Neural progenitor cell (in vitro differentiated cells): ENCODE measurements at regions not wholly inside any gene's neighbourhood (a gene's known extent, or its start where the extent isn't known, plus 50 kb on each side); places are given as distances from the start of the nearest gene placed in this dataset.

Experiments
- DNase-seq: peaks from one replicate; pipeline ENCODE4 v3.0.0-alpha.2; 2016; ENCODE audit warnings: low spot score
- H2AFZ ChIP-seq: fragments of 200-600 bp; sonication (generic); replicated peaks from 2 replicates; pipeline ENCODE4 v1.6.1; 2016; ENCODE audit warnings: antibody characterized with exemption
- H3F3A ChIP-seq: fragments of 200-600 bp; sonication (generic); 2 replicates; pipeline ENCODE4 v1.6.1; 2016; ENCODE audit warnings: antibody characterized with exemption, low read depth
- H3K27ac ChIP-seq: fragments of 200-600 bp; sonication (generic); 2 replicates; pipeline ENCODE4 v1.5.1; 2016; ENCODE audit warnings: mild to moderate bottlenecking
- H3K27me3 ChIP-seq: fragments of 200-600 bp; sonication (generic); 2 replicates; pipeline ENCODE4 v1.6.1; 2016; ENCODE audit warnings: mild to moderate bottlenecking, moderate library complexity
- H3K36me3 ChIP-seq: fragments of 200-600 bp; sonication (generic); 2 replicates; pipeline ENCODE4 v1.5.1; 2016
- H3K4me1 ChIP-seq: fragments of 200-600 bp; sonication (generic); 2 replicates; pipeline ENCODE4 v1.6.1; 2016; ENCODE audit warnings: mixed run types
- H3K4me2 ChIP-seq: fragments of 200-600 bp; sonication (generic); 2 replicates; pipeline ENCODE4 v1.6.1; 2016
- H3K4me3 ChIP-seq: fragments of 200-600 bp; sonication (generic); 2 replicates; pipeline ENCODE4 v1.5.1; 2016
- H3K79me2 ChIP-seq: fragments of 200-600 bp; sonication (generic); 2 replicates; pipeline ENCODE4 v1.6.1; 2016; ENCODE audit warnings: low read depth
- H3K9ac ChIP-seq: fragments of 200-600 bp; sonication (generic); 2 replicates; pipeline ENCODE4 v1.6.1; 2016
- H3K9me3 ChIP-seq: fragments of 200-600 bp; sonication (generic); 2 replicates; pipeline ENCODE4 v1.5.1; 2016; ENCODE audit warnings: low read depth
- H4K20me1 ChIP-seq: fragments of 200-600 bp; sonication (generic); 2 replicates; pipeline ENCODE4 v1.6.1; 2016; ENCODE audit warnings: low read depth
- H3K27ac Mint-ChIP-seq: 3 replicates; pipeline ENCODE4 v1.8.0; 2021; ENCODE audit warnings: mixed read lengths
- H3K27me3 Mint-ChIP-seq: 2 replicates; pipeline ENCODE4 v1.8.0; 2022; ENCODE audit warnings: low read depth, mild to moderate bottlenecking, inconsistent platforms, moderate library complexity, mixed read lengths; ENCODE audit not compliant: insufficient read depth
- H3K36me3 Mint-ChIP-seq: 3 replicates; pipeline ENCODE4 v1.8.0; 2021; ENCODE audit warnings: mixed read lengths
- H3K4me1 Mint-ChIP-seq: 3 replicates; pipeline ENCODE4 v1.8.0; 2021; ENCODE audit warnings: mixed read lengths
- H3K4me3 Mint-ChIP-seq: 3 replicates; pipeline ENCODE4 v1.8.0; 2021; ENCODE audit warnings: mild to moderate bottlenecking, moderate library complexity, mixed read lengths
- H3K9me3 Mint-ChIP-seq: 3 replicates; pipeline ENCODE4 v1.8.0; 2020; ENCODE audit warnings: mixed read lengths
- EZH2 ChIP-seq: fragments of 200-600 bp; sonication (generic); IDR thresholded peaks from 2 replicates; pipeline ENCODE4 v1.6.1; 2017; ENCODE audit warnings: antibody characterized with exemption, mild to moderate bottlenecking, moderate library complexity
- EZH2phosphoT487 ChIP-seq: fragments of 200-600 bp; sonication (generic); IDR thresholded peaks from 2 replicates; pipeline ENCODE4 v1.6.1; 2017; ENCODE audit warnings: antibody characterized with exemption
- TF ChIP-seq, protein P1 (sequence below): fragments of 200-600 bp; sonication (generic); IDR thresholded peaks from 2 replicates; pipeline ENCODE4 v1.5.1; 2017; ENCODE audit warnings: antibody characterized with exemption, mild to moderate bottlenecking

DNA sequence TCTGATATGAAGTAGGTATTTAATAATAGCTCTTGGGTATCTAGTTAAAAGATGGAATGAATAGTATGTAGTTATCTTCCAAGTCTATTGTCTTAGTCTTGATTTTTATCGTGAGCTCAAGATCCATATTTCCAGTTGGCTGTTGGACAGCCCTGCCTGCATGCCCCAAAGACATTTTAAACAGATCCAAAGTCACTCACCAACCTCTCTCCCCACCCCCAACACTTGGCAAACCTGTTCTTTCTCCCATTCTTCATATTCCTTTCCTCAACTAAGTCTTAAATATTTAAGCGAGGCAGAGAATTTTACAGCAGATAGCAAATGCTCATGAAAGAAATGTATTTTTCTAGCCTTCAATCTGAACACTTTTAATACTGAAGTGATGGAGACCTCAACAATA is 80.7 kb upstream of the PALS2 start:
- H3K9ac ChIP-seq: no peak overlapping the region
- H3K4me3 ChIP-seq: no peak overlapping the region
- H3K27me3 Mint-ChIP-seq: peaks cover 2% of the 10 kb centered on the region
- no peak for DNase-seq
- no peak overlapping the region for H3K27ac Mint-ChIP-seq
- no peak overlapping the region for H3K4me2 ChIP-seq
- no peaks in the 10 kb centered on the region for H4K20me1 ChIP-seq
- H3K27ac ChIP-seq: no peak overlapping the region
- no peaks in the 10 kb centered on the region for H3F3A ChIP-seq
- TF ChIP-seq EZH2: no peak
- no peak for TF ChIP-seq EZH2phosphoT487
- TF ChIP-seq, protein P1, sequence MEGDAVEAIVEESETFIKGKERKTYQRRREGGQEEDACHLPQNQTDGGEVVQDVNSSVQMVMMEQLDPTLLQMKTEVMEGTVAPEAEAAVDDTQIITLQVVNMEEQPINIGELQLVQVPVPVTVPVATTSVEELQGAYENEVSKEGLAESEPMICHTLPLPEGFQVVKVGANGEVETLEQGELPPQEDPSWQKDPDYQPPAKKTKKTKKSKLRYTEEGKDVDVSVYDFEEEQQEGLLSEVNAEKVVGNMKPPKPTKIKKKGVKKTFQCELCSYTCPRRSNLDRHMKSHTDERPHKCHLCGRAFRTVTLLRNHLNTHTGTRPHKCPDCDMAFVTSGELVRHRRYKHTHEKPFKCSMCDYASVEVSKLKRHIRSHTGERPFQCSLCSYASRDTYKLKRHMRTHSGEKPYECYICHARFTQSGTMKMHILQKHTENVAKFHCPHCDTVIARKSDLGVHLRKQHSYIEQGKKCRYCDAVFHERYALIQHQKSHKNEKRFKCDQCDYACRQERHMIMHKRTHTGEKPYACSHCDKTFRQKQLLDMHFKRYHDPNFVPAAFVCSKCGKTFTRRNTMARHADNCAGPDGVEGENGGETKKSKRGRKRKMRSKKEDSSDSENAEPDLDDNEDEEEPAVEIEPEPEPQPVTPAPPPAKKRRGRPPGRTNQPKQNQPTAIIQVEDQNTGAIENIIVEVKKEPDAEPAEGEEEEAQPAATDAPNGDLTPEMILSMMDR: no peak
- H3K9me3 Mint-ChIP-seq: peaks cover 6% of the 10 kb centered on the region
- no peak overlapping the region for H3K4me3 Mint-ChIP-seq
- H3K36me3 ChIP-seq: no peaks in the 10 kb centered on the region
- no peaks in the 10 kb centered on the region for H3K79me2 ChIP-seq
- no peaks in the 10 kb centered on the region for H3K36me3 Mint-ChIP-seq
- no peaks in the 10 kb centered on the region for H3K4me1 Mint-ChIP-seq
- no peaks in the 10 kb centered on the region for H3K27me3 ChIP-seq
- no peaks in the 10 kb centered on the region for H3K9me3 ChIP-seq
- H2AFZ ChIP-seq: no peak overlapping the region
- H3K4me1 ChIP-seq: no peaks in the 10 kb centered on the region

DNA sequence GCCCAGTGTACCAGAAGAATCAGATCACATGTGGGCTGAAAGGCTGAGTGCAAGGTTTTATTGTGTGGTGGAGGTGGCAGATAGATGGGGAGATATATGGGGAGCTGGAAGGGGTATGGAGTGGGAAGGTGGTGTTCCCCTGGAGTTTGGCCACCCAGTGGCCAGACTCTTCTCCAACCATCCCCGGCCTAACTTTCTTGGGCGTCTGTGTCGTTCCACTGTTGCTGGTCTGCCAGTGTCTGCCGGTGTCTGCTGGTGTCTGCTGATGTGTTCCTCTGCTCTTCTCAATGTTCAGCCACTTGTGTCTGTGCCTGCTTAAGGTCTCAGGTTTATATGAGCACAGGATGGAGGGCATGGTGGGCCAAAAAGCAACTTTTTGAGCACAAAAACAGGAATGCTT is 78.4 kb upstream of the PALS2 start:
- Histone ChIP-seq H3K27me3 (no peaks in the 10 kb centered on the region), H3K4me2 (no peak overlapping the region), H3K79me2 (no peaks in the 10 kb centered on the region), H3K27ac (no peak overlapping the region), H3F3A (no peaks in the 10 kb centered on the region), H3K36me3 (no peaks in the 10 kb centered on the region), H3K4me3 (no peak overlapping the region), H3K4me1 (no peaks in the 10 kb centered on the region), H2AFZ (no peak overlapping the region), H4K20me1 (no peaks in the 10 kb centered on the region), H3K9ac (no peak overlapping the region), H3K9me3 (no peaks in the 10 kb centered on the region)
- Mint-ChIP-seq H3K9me3 (peaks cover 6% of the 10 kb centered on the region), H3K4me1 (peaks cover 10% of the 10 kb centered on the region), H3K36me3 (no peaks in the 10 kb centered on the region), H3K4me3 (no peak overlapping the region), H3K27me3 (peaks cover 2% of the 10 kb centered on the region), H3K27ac (no peak overlapping the region)
- TF ChIP-seq EZH2phosphoT487 (no peak), EZH2 (no peak)
- TF ChIP-seq, protein P1: no peak
- DNase-seq: no peak

GRCh38 chr7:24496036-24496435 is 77.2 kb upstream of the PALS2 start:
- Histone ChIP-seq H3F3A (no peaks in the 10 kb centered on the region), H2AFZ (no peak overlapping the region), H3K9me3 (no peaks in the 10 kb centered on the region), H3K27me3 (no peaks in the 10 kb centered on the region), H3K27ac (no peak overlapping the region), H4K20me1 (no peaks in the 10 kb centered on the region), H3K4me1 (peaks cover 6% of the 10 kb centered on the region), H3K4me2 (no peak overlapping the region), H3K79me2 (no peaks in the 10 kb centered on the region), H3K4me3 (no peak overlapping the region), H3K36me3 (no peaks in the 10 kb centered on the region), H3K9ac (no peak overlapping the region)
- H3K4me1 Mint-ChIP-seq: peaks cover 19% of the 10 kb centered on the region
- no peak overlapping the region for H3K4me3 Mint-ChIP-seq
- H3K27ac Mint-ChIP-seq: no peak overlapping the region
- no peaks in the 10 kb centered on the region for H3K36me3 Mint-ChIP-seq
- H3K27me3 Mint-ChIP-seq: peaks cover 2% of the 10 kb centered on the region
- DNase-seq: no peak
- peaks cover 6% of the 10 kb centered on the region for H3K9me3 Mint-ChIP-seq
- TF ChIP-seq, protein P1: no peak
- no peak for TF ChIP-seq EZH2

GRCh38 chr7:24498439-24498838 is 74.8 kb upstream of the PALS2 start:
- no peak overlapping the region for H3K4me2 ChIP-seq
- no peaks in the 10 kb centered on the region for H3K27me3 ChIP-seq
- peaks cover 2% of the 10 kb centered on the region for H3K27me3 Mint-ChIP-seq
- no peak for DNase-seq
- no peaks in the 10 kb centered on the region for H3K9me3 ChIP-seq
- H3K27ac Mint-ChIP-seq: no peak overlapping the region
- no peak overlapping the region for H3K4me3 ChIP-seq
- no peaks in the 10 kb centered on the region for H3K36me3 Mint-ChIP-seq
- H3K79me2 ChIP-seq: no peaks in the 10 kb centered on the region
- H3K27ac ChIP-seq: no peak overlapping the region
- H3F3A ChIP-seq: no peaks in the 10 kb centered on the region
- H4K20me1 ChIP-seq: no peaks in the 10 kb centered on the region
- no peak overlapping the region for H3K9ac ChIP-seq
- H3K36me3 ChIP-seq: no peaks in the 10 kb centered on the region
- peaks cover 6% of the 10 kb centered on the region for H3K9me3 Mint-ChIP-seq
- H3K4me1 Mint-ChIP-seq: peaks cover 21% of the 10 kb centered on the region
- H3K4me1 ChIP-seq: peaks cover 6% of the 10 kb centered on the region
- no peak overlapping the region for H3K4me3 Mint-ChIP-seq
- TF ChIP-seq EZH2phosphoT487: no peak
- TF ChIP-seq, protein P1: no peak
- no peak for TF ChIP-seq EZH2
- H2AFZ ChIP-seq: no peak overlapping the region
